ENCODE measurements at regions not wholly inside any gene's neighbourhood (a gene's known extent, or its start where the extent isn't known, plus 50 kb on each side); places are given as distances from the start of the nearest gene placed in this dataset.

GRCh38 chr6:132054525-132054924, 103.4 kb upstream of the CCN2 start:
- TF ChIP-seq EGR1 (IDR thresholded peaks at IDR 0.05) (no peak), CEBPB (IDR thresholded peaks at IDR 0.05) (no peak), TAF1 (IDR thresholded peaks at IDR 0.05; ENCODE audit: low read depth) (no peak), CREB1 (IDR thresholded peaks at IDR 0.05; ENCODE audit: low read depth) (no peak), TEAD4 (IDR thresholded peaks at IDR 0.05) (no peak), EP300 (IDR thresholded peaks at IDR 0.05; ENCODE audit: borderline replicate concordance) (no peak), TCF12 (IDR thresholded peaks at IDR 0.05; ENCODE audit: low read depth) (no peak), YY1 (IDR thresholded peaks at IDR 0.05; ENCODE audit: low read depth) (no peak), RAD21 (IDR thresholded peaks at IDR 0.05; ENCODE audit: low read depth) (no peak), FOXM1 (IDR thresholded peaks at IDR 0.05; ENCODE audit: borderline replicate concordance, low read depth) (no peak)
- TF ChIP-seq, protein P1, sequence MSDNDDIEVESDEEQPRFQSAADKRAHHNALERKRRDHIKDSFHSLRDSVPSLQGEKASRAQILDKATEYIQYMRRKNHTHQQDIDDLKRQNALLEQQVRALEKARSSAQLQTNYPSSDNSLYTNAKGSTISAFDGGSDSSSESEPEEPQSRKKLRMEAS (IDR thresholded peaks at IDR 0.05) = no peak
- TF ChIP-seq, protein P2, sequence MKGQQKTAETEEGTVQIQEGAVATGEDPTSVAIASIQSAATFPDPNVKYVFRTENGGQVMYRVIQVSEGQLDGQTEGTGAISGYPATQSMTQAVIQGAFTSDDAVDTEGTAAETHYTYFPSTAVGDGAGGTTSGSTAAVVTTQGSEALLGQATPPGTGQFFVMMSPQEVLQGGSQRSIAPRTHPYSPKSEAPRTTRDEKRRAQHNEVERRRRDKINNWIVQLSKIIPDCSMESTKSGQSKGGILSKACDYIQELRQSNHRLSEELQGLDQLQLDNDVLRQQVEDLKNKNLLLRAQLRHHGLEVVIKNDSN (IDR thresholded peaks at IDR 0.05) = no peak
- TF ChIP-seq, protein P3, sequence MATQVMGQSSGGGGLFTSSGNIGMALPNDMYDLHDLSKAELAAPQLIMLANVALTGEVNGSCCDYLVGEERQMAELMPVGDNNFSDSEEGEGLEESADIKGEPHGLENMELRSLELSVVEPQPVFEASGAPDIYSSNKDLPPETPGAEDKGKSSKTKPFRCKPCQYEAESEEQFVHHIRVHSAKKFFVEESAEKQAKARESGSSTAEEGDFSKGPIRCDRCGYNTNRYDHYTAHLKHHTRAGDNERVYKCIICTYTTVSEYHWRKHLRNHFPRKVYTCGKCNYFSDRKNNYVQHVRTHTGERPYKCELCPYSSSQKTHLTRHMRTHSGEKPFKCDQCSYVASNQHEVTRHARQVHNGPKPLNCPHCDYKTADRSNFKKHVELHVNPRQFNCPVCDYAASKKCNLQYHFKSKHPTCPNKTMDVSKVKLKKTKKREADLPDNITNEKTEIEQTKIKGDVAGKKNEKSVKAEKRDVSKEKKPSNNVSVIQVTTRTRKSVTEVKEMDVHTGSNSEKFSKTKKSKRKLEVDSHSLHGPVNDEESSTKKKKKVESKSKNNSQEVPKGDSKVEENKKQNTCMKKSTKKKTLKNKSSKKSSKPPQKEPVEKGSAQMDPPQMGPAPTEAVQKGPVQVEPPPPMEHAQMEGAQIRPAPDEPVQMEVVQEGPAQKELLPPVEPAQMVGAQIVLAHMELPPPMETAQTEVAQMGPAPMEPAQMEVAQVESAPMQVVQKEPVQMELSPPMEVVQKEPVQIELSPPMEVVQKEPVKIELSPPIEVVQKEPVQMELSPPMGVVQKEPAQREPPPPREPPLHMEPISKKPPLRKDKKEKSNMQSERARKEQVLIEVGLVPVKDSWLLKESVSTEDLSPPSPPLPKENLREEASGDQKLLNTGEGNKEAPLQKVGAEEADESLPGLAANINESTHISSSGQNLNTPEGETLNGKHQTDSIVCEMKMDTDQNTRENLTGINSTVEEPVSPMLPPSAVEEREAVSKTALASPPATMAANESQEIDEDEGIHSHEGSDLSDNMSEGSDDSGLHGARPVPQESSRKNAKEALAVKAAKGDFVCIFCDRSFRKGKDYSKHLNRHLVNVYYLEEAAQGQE (IDR thresholded peaks at IDR 0.05; ENCODE audit: low read depth) = no peak

Measured in Ishikawa (cell line).